Neural cell (in vitro differentiated cells): ENCODE measurements at regions not wholly inside any gene's neighbourhood (a gene's known extent, or its start where the extent isn't known, plus 50 kb on each side); places are given as distances from the start of the nearest gene placed in this dataset.

Experiments
- H2AFZ ChIP-seq: fragments of 200-600, 300-800 bp; sonication (generic), shearing (Covaris generic); 2 replicates; pipeline ENCODE4 v1.6.0; 2014; ENCODE audit warnings: low read depth, mild to moderate bottlenecking, antibody characterized with exemption, low read length, moderate library complexity
- H3F3A ChIP-seq: fragments of 200-600 bp; shearing (Covaris generic); 2 replicates; pipeline ENCODE4 v1.6.1; 2016; ENCODE audit warnings: mild to moderate bottlenecking, moderate library complexity, mixed read lengths, antibody characterized with exemption, low read length; ENCODE audit not compliant: insufficient read depth, poor library complexity, severe bottlenecking
- H3K27ac ChIP-seq: fragments of 200-600, 300-800 bp; sonication (generic), shearing (Covaris generic); 2 replicates; pipeline ENCODE4 v1.5.1; 2014; ENCODE audit warnings: mild to moderate bottlenecking, low read length, moderate library complexity
- H3K27me3 ChIP-seq: fragments of 300-800, 200-600 bp; sonication (generic), shearing (Covaris generic); 2 replicates; pipeline ENCODE4 v1.6.0; 2014; ENCODE audit warnings: mild to moderate bottlenecking, low read depth, low read length, moderate library complexity; ENCODE audit not compliant: insufficient read depth
- H3K36me3 ChIP-seq: fragments of 300-800, 200-600 bp; sonication (generic), shearing (Covaris generic); 2 replicates; pipeline ENCODE4 v1.5.1; 2014; ENCODE audit warnings: mild to moderate bottlenecking, antibody characterized with exemption, low read length, moderate library complexity; ENCODE audit not compliant: insufficient read depth
- H3K4me2 ChIP-seq: fragments of 300-800, 200-600 bp; sonication (generic), shearing (Covaris generic); 2 replicates; pipeline ENCODE4 v1.6.0; 2014; ENCODE audit warnings: mild to moderate bottlenecking, low read length
- H3K4me3 ChIP-seq: fragments of 300-800, 200-600 bp; sonication (generic), shearing (Covaris generic); 2 replicates; pipeline ENCODE4 v1.5.1; 2014; ENCODE audit warnings: mild to moderate bottlenecking, low read length, moderate library complexity
- H3K79me2 ChIP-seq: fragments of 200-600 bp; shearing (Covaris generic); replicated peaks from 2 replicates; pipeline ENCODE4 v1.6.0; 2014; ENCODE audit warnings: mild to moderate bottlenecking, low read length, moderate library complexity; ENCODE audit not compliant: insufficient read depth
- H3K9ac ChIP-seq: fragments of 300-800, 200-600 bp; sonication (generic), shearing (Covaris generic); 2 replicates; pipeline ENCODE4 v1.6.1; 2016; ENCODE audit warnings: mild to moderate bottlenecking, low read length, mixed read lengths
- H3K9me2 ChIP-seq: fragments of 200-600 bp; shearing (Covaris generic); 2 replicates; pipeline ENCODE4 v1.6.1; 2016; ENCODE audit warnings: mild to moderate bottlenecking, low read length, mixed read lengths; ENCODE audit not compliant: insufficient read depth
- H3K9me3 ChIP-seq: fragments of 200-600, 300-800 bp; sonication (generic), shearing (Covaris generic); 2 replicates; pipeline ENCODE4 v1.6.1; 2016; ENCODE audit warnings: mild to moderate bottlenecking, mixed run types, low read length, moderate library complexity, mixed read lengths
- H4K20me1 ChIP-seq: fragments of 200-600 bp; shearing (Covaris generic); 2 replicates; pipeline ENCODE4 v1.6.1; 2016; ENCODE audit warnings: mild to moderate bottlenecking, mixed run types; ENCODE audit not compliant: insufficient read depth
- CTCF ChIP-seq: fragments of 450-650 bp; IDR thresholded peaks from 2 replicates; pipeline ENCODE4 v1.5.1; 2014; ENCODE audit warnings: antibody characterized with exemption, mild to moderate bottlenecking, moderate library complexity; ENCODE audit not compliant: poor library complexity, severe bottlenecking
- EP300 ChIP-seq: fragments of 450-650 bp; conservative IDR thresholded peaks from 2 replicates; pipeline ENCODE4 v1.6.1; 2014; ENCODE audit warnings: antibody characterized with exemption, mild to moderate bottlenecking, moderate library complexity; ENCODE audit not compliant: poor library complexity, severe bottlenecking
- EZH2 ChIP-seq: fragments of 200-600, 300-800 bp; shearing (Covaris generic), sonication (generic); IDR thresholded peaks from 2 replicates; pipeline ENCODE4 v1.6.1; 2014; ENCODE audit warnings: antibody characterized with exemption, low read length, borderline replicate concordance, mild to moderate bottlenecking; ENCODE audit not compliant: insufficient read depth, poor library complexity, severe bottlenecking
- MXI1 ChIP-seq: fragments of 450-650 bp; conservative IDR thresholded peaks from 2 replicates; pipeline ENCODE4 v1.6.1; 2014; ENCODE audit warnings: antibody characterized with exemption, mild to moderate bottlenecking; ENCODE audit not compliant: poor library complexity, severe bottlenecking
- POLR2AphosphoS5 ChIP-seq: IDR thresholded peaks from 2 replicates; pipeline ENCODE4 v1.6.1; 2012
- RAD21 ChIP-seq: fragments of 450-650 bp; conservative IDR thresholded peaks from 2 replicates; pipeline ENCODE4 v1.6.1; 2014; ENCODE audit warnings: antibody characterized with exemption, mild to moderate bottlenecking, moderate library complexity
- REST ChIP-seq: IDR thresholded peaks from 2 replicates; pipeline ENCODE4 v1.6.1; 2012; ENCODE audit warnings: borderline replicate concordance
- SMC3 ChIP-seq: fragments of 450-650 bp; conservative IDR thresholded peaks from 2 replicates; pipeline ENCODE4 v1.6.1; 2014; ENCODE audit warnings: antibody characterized with exemption, mild to moderate bottlenecking, moderate library complexity; ENCODE audit not compliant: poor library complexity
- TAF1 ChIP-seq: IDR thresholded peaks from 2 replicates; pipeline ENCODE4 v1.6.1; 2012; ENCODE audit warnings: low read depth

- Histone ChIP-seq H3K9me2 (no peaks in the 10 kb centered on the region), H3K27ac (no peak overlapping the region), H3K36me3 (no peaks in the 10 kb centered on the region), H3K4me2 (no peak overlapping the region), H3K9me3 (no peaks in the 10 kb centered on the region), H2AFZ (no peak overlapping the region), H3K4me3 (no peak overlapping the region), H3K27me3 (no peaks in the 10 kb centered on the region), H3K79me2 (no peaks in the 10 kb centered on the region), H4K20me1 (no peaks in the 10 kb centered on the region), H3K9ac (no peak overlapping the region), H3F3A (no peaks in the 10 kb centered on the region)
- TF ChIP-seq MXI1 (no peak), EP300 (no peak), POLR2AphosphoS5 (no peak), TAF1 (no peak), CTCF (no peak), SMC3 (no peak)
Measured at GRCh38 chr4:27648416-27648815, 787.8 kb downstream of the STIM2 start.

GRCh38 chr4:27662426-27662825 lies 801.8 kb downstream of the STIM2 start:
- no peaks in the 10 kb centered on the region for H3K9me3 ChIP-seq
- no peaks in the 10 kb centered on the region for H3F3A ChIP-seq
- no peak overlapping the region for H3K4me2 ChIP-seq
- H3K27ac ChIP-seq: no peak overlapping the region
- no peaks in the 10 kb centered on the region for H4K20me1 ChIP-seq
- no peaks in the 10 kb centered on the region for H3K36me3 ChIP-seq
- no peaks in the 10 kb centered on the region for H3K27me3 ChIP-seq
- H2AFZ ChIP-seq: no peak overlapping the region
- H3K79me2 ChIP-seq: no peaks in the 10 kb centered on the region
- H3K9ac ChIP-seq: no peak overlapping the region
- H3K9me2 ChIP-seq: no peaks in the 10 kb centered on the region
- no peak overlapping the region for H3K4me3 ChIP-seq
- no peak for TF ChIP-seq SMC3
- TF ChIP-seq EZH2: no peak
- no peak for TF ChIP-seq REST
- no peak for TF ChIP-seq CTCF
- TF ChIP-seq POLR2AphosphoS5: no peak
- no peak for TF ChIP-seq MXI1
- no peak for TF ChIP-seq RAD21
- TF ChIP-seq EP300: no peak
- TF ChIP-seq TAF1: no peak
